Upper lobe of left lung (tissue), 6 donors: ENCODE measurements at regions not wholly inside any gene's neighbourhood (a gene's known extent, or its start where the extent isn't known, plus 50 kb on each side); places are given as distances from the start of the nearest gene placed in this dataset.
A peak's percentile ranks its signal among the peaks of the same experiment; 100 is the strongest.

Experiments used
- ATAC-seq, 2 donors: fragments of 200-7000 bp; cut with Tn5 transposase; one replicate each; pipeline ENCODE4 v1.9.1; 2022; ENCODE audit warnings: mild to moderate bottlenecking in 2 of 2, moderate library complexity in 2 of 2; ENCODE audit not compliant: low FRiP score in 2 of 2
- DNase-seq, 2 donors: peaks; one replicate each; pipeline ENCODE4 v3.0.0-alpha.2; 2019 to 2020
- H3K27ac ChIP-seq, 4 donors: fragments of 200-600 bp; sonication (generic); one replicate each; pipeline ENCODE4 v1.5.1; 2016 to 2019
- H3K27me3 ChIP-seq, 4 donors: fragments of 200-600 bp; sonication (generic); one replicate each; pipeline ENCODE4 v1.5.1; 2017 to 2019
- H3K36me3 ChIP-seq, 4 donors: fragments of 200-600 bp; sonication (generic); one replicate each; pipeline ENCODE4 v1.5.1; 2016 to 2019
- H3K4me1 ChIP-seq, 4 donors: fragments of 200-600 bp; sonication (generic); one replicate each; pipeline ENCODE4 v1.5.1; 2018 to 2019
- H3K4me3 ChIP-seq, 4 donors: fragments of 200-600 bp; sonication (generic); one replicate each; pipeline ENCODE4 v1.5.1; 2017 to 2019; ENCODE audit warnings: mild to moderate bottlenecking in 2 of 4, moderate library complexity in 1 of 4
- H3K9me3 ChIP-seq, 4 donors: fragments of 200-600 bp; sonication (generic); one replicate each; pipeline ENCODE4 v1.5.1; 2018 to 2019
- EP300 ChIP-seq, 4 donors: sonication (generic); formaldehyde crosslinking; IDR thresholded peaks; one replicate each; pipeline ENCODE4 v1.5.1; 2017; ENCODE audit warnings: antibody characterized with exemption in 4 of 4, control low read depth in 2 of 4
- POLR2A ChIP-seq, 4 donors: fragments of 450-650 bp; IDR thresholded peaks; one replicate each; pipeline ENCODE4 v1.5.1; 2016 to 2017; ENCODE audit warnings: antibody characterized with exemption in 4 of 4, mild to moderate bottlenecking in 2 of 4
- POLR2AphosphoS5 ChIP-seq, 2 donors: sonication (generic); formaldehyde crosslinking; IDR thresholded peaks; one replicate each; pipeline ENCODE4 v1.5.1; 2017; ENCODE audit warnings: antibody characterized with exemption in 2 of 2
- WGBS, 2 donors: methylation state at CpG; one replicate each; pipeline ENCODE4 v1.1.5; 2017 to 2018; 5-methylcytosine and 5-hydroxymethylcytosine counted together
- TF ChIP-seq, protein P1 (sequence below), 6 experiments: fragments of 450-650 bp in 4 of 6; fragments of 200-600 bp in 2 of 6; sonication (generic) in 2 of 6; IDR thresholded peaks; one replicate each; pipeline ENCODE4 v1.5.1; 2016 to 2019; ENCODE audit warnings: antibody characterized with exemption in 6 of 6
- donor health status: DM: no; HTN: no; CAD: no; lungs with moderate emphysema.
- donor health status: DM: no; HTN: yes; CAD: no; lungs with severe emphysema.

GRCh38 chr13:63050287-63050686, 1634.6 kb upstream of the PCDH20 start:
- TF ChIP-seq, protein P1, sequence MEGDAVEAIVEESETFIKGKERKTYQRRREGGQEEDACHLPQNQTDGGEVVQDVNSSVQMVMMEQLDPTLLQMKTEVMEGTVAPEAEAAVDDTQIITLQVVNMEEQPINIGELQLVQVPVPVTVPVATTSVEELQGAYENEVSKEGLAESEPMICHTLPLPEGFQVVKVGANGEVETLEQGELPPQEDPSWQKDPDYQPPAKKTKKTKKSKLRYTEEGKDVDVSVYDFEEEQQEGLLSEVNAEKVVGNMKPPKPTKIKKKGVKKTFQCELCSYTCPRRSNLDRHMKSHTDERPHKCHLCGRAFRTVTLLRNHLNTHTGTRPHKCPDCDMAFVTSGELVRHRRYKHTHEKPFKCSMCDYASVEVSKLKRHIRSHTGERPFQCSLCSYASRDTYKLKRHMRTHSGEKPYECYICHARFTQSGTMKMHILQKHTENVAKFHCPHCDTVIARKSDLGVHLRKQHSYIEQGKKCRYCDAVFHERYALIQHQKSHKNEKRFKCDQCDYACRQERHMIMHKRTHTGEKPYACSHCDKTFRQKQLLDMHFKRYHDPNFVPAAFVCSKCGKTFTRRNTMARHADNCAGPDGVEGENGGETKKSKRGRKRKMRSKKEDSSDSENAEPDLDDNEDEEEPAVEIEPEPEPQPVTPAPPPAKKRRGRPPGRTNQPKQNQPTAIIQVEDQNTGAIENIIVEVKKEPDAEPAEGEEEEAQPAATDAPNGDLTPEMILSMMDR (IDR thresholded peaks at IDR 0.05) = no peak
- TF ChIP-seq EP300 (IDR thresholded peaks at IDR 0.05) (no peak), POLR2A (IDR thresholded peaks at IDR 0.05) (no peak), POLR2AphosphoS5 (IDR thresholded peaks at IDR 0.05) (no peak)
- Histone ChIP-seq H3K9me3 (no peaks in the 10 kb centered on the region), H3K4me1 (no peaks in the 10 kb centered on the region), H3K4me3 (no peak overlapping the region), H3K27ac (no peak overlapping the region), H3K27me3 (no peaks in the 10 kb centered on the region), H3K36me3 (no peaks in the 10 kb centered on the region)
- 96 to 97% methylated on average over 5 of the region's 5 CpGs for WGBS, 2 donors
- ATAC-seq (no peak), DNase-seq (no peak)

GRCh38 chr13:63048653-63049052, 1633.0 kb upstream of the PCDH20 start:
- DNase-seq = no peak
- TF ChIP-seq POLR2A (IDR thresholded peaks at IDR 0.05) (no peak), EP300 (IDR thresholded peaks at IDR 0.05) (no peak), POLR2AphosphoS5 (IDR thresholded peaks at IDR 0.05) (no peak)
- TF ChIP-seq, protein P1 (IDR thresholded peaks at IDR 0.05) = no peak

DNA sequence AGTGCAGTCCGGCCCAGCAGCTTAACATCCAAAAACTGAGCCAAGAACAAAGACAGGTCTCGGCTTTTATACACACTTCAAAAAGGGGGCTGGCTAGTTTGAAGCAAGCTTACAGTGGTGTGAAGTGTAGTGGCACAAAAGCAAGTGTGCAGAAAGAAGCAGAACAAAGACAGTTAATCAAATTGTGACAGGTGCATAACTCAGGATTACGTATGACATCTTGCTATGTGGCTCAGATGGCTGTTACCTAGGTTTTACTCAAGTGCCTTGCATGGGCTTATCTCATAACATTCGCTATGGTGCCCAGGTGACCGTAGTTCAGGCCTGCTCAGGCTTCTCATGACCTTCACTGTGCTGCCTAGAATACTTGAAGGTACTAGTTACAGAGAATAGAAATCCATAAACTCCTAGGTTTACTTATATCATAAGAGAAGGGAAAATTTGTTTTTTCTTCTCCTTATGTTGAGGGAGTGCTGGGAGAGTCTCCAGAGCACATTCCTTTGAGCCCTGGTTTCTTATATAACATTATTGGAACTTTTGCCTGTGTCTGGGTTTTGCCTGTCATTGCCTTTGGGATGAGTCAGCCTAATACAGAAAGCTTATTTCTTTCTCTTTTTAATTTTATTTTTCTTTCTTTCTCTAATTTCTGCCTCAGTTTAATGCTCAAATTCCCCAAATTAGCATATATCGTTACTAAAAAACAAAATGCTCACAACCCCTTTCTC, 1629.1 kb upstream of the PCDH20 start:
- H3K4me3 ChIP-seq = no peak overlapping the region
- no peaks in the 10 kb centered on the region for H3K36me3 ChIP-seq
- WGBS, 2 donors = 46 to 47% methylated on average over 6 of the region's 6 CpGs
- no peak overlapping the region for H3K27ac ChIP-seq
- no peak for TF ChIP-seq EP300 (IDR thresholded peaks at IDR 0.05)
- TF ChIP-seq, protein P1 (IDR thresholded peaks at IDR 0.05) = no peak
- no peak for TF ChIP-seq POLR2AphosphoS5 (IDR thresholded peaks at IDR 0.05)
- no peak for TF ChIP-seq POLR2A (IDR thresholded peaks at IDR 0.05)
- no peak for DNase-seq
- H3K9me3 ChIP-seq = no peaks in the 10 kb centered on the region
- peak in 1 of 2 donors; percentile 44 for ATAC-seq
- H3K27me3 ChIP-seq = no peaks in the 10 kb centered on the region
- no peaks in the 10 kb centered on the region for H3K4me1 ChIP-seq

More at GRCh38 chr13:63048653-63049052, 1633.0 kb upstream of the PCDH20 start:
- Histone ChIP-seq H3K27me3 (no peaks in the 10 kb centered on the region), H3K27ac (no peak overlapping the region), H3K4me3 (no peak overlapping the region), H3K36me3 (no peaks in the 10 kb centered on the region), H3K4me1 (no peaks in the 10 kb centered on the region), H3K9me3 (no peaks in the 10 kb centered on the region)
- ATAC-seq = no peak

DNA sequence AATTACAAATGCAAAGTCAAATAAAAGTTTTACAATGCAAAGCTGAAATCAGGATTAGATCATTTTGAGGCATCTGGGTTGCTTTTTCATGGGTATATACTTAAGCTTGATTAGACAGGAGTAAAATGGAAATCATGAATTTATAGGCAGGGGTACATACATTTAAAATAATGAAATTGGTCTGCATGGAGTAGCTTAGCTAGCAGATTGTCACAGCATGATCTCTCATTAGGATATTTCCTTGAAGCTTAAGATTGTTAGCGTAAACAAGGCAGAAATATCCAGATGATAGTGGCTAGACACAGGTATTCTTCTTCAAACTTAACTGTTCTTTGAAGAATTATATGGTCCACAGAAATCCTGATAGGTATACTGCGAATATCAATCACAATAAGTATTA, 1627.0 kb upstream of the PCDH20 start:
- H3K4me1 ChIP-seq = no peaks in the 10 kb centered on the region
- no peaks in the 10 kb centered on the region for H3K27me3 ChIP-seq
- no peak for DNase-seq
- H3K4me3 ChIP-seq = no peak overlapping the region
- H3K9me3 ChIP-seq = no peaks in the 10 kb centered on the region
- TF ChIP-seq EP300 (IDR thresholded peaks at IDR 0.05) (no peak), POLR2AphosphoS5 (IDR thresholded peaks at IDR 0.05) (no peak), POLR2A (IDR thresholded peaks at IDR 0.05) (no peak)
- TF ChIP-seq, protein P1 (IDR thresholded peaks at IDR 0.05) = no peak
- no peaks in the 10 kb centered on the region for H3K36me3 ChIP-seq
- no peak overlapping the region for H3K27ac ChIP-seq
- 40 to 46% methylated on average over 2 of the region's 2 CpGs for WGBS, 2 donors
- ATAC-seq = peak in 1 of 2 donors; percentile 25
